ENCODE measurements at regions not wholly inside any gene's neighbourhood (a gene's known extent, or its start where the extent isn't known, plus 50 kb on each side); places are given as distances from the start of the nearest gene placed in this dataset.
A peak's percentile ranks its signal among the peaks of the same experiment; 100 is the strongest.

DNA sequence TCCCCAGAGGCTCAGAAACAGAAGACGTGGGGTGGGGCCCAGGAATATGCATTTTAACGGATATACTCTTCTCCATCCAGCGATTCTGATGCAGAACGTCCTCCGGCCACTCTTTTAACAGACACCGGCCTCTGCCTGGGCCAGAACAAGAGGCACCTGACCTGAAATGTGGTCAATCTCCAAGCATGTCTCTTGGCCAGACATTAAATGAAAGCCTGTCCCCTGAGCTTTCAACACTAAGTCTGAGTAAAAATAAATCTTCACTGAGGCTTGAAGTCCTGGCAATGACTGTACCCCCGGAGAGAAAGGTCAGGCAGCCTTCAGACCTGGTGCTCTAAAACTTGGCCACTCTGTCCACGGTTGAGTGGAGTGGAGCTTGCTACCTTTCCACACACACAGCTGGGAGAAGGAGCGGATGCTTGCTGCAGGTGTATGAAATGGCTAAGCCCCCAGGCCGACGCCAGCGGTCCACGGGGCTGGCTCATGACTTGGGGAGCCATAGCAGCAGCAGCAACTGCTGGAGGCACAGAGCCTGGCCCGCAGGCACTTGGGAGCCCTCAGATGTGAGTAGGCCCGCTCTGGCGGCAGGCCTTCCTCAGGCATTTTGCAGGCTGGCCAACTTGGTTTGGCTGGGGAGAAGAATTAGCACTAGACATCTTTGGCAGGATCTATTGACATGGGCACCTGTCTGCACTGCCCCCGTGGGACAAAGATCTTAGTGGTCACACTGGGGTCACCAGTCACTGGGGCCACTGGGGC is 79.7 kb downstream of the TMEM17 start:
- no peak for DNase-seq (ENCODE audit: low read depth)
- TF ChIP-seq, protein P1, sequence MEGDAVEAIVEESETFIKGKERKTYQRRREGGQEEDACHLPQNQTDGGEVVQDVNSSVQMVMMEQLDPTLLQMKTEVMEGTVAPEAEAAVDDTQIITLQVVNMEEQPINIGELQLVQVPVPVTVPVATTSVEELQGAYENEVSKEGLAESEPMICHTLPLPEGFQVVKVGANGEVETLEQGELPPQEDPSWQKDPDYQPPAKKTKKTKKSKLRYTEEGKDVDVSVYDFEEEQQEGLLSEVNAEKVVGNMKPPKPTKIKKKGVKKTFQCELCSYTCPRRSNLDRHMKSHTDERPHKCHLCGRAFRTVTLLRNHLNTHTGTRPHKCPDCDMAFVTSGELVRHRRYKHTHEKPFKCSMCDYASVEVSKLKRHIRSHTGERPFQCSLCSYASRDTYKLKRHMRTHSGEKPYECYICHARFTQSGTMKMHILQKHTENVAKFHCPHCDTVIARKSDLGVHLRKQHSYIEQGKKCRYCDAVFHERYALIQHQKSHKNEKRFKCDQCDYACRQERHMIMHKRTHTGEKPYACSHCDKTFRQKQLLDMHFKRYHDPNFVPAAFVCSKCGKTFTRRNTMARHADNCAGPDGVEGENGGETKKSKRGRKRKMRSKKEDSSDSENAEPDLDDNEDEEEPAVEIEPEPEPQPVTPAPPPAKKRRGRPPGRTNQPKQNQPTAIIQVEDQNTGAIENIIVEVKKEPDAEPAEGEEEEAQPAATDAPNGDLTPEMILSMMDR (IDR thresholded peaks at IDR 0.05; ENCODE audit: insufficient read depth, low read depth, low read length), result no peak
- no peak overlapping the region for H3K4me3 ChIP-seq (ENCODE audit: low read depth, low read length)

DNA sequence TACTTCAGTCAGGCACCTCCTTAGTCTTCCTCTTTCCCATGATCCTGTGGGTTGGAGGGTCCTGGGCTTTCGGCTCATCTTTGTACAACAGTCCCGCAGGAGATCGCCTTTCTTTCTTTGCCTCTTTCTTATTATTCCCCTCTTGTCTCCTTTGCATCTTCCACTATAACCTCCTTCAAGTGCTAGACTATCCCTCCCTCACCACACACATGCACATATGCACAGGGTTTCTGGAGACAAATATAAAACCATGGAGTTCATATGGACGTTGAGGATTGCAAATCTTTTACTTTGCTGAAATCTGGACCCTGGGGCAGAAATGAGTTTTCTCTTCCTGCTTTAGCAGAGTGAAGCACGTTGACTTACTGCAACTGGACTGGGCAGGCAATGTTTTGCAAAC is 80.3 kb downstream of the TMEM17 start:
- no peak for DNase-seq (ENCODE audit: low read depth)

DNA sequence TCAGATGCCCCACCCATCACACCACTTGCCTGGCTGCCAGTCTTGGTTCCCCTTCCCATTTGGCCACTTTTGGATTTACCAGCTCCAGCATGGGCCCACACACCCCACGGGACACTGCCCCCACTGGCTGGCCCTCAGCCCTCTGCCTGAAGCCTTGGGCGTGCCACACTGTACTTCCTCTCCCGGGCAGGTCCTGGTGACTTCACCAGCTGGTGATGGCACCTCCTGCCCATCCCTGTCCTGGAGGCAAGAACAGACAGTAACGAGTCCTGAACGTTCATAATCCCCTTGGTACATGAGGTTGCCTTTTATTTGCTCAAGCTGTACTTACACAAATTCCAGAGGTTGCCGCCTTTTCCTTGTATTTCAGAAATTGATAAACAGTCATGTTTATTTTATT is 81.1 kb downstream of the TMEM17 start:
- no peak overlapping the region for H3K4me3 ChIP-seq (ENCODE audit: low read depth, low read length)
- DNase-seq (ENCODE audit: low read depth), result no peak
- TF ChIP-seq, protein P1 (IDR thresholded peaks at IDR 0.05; ENCODE audit: insufficient read depth, low read depth, low read length), result no peak

More for the DNA sequence above, 80.3 kb downstream of the TMEM17 start:
- H3K4me3 ChIP-seq (ENCODE audit: low read depth, low read length), result no peak overlapping the region
- TF ChIP-seq, protein P1 (IDR thresholded peaks at IDR 0.05; ENCODE audit: insufficient read depth, low read depth, low read length), result no peak

DNA sequence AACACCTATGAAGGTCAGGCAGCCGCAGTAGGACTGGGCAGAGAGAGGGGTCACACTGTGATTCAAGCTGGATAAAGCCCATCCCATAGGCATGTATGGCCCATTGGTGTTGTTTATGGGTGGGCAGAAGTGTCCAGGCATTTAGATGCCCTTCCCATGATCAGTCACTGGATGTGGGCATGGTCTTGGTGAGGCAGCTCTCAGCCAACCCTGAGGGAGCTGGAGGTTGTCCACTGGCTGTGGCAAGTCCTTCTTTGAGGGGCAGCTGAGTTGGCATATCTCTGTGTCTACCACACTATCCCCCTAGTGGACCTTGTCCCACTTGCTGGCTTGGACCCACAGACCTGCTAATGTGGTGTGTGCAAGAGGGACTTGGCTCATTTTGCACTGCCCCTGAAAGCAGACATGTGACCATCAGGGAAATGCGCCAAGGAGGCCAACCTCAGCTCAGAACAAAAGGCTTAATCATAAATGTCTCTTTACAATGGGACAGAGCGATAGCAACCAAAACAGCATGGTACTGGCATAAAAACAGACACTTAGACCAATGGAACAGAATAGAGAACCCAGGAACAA is 82.0 kb downstream of the TMEM17 start:
- no peak overlapping the region for H3K4me3 ChIP-seq (ENCODE audit: low read depth, low read length)
- no peak for DNase-seq (ENCODE audit: low read depth)
- TF ChIP-seq, protein P1 (IDR thresholded peaks at IDR 0.05; ENCODE audit: insufficient read depth, low read depth, low read length), result no peak

DNA sequence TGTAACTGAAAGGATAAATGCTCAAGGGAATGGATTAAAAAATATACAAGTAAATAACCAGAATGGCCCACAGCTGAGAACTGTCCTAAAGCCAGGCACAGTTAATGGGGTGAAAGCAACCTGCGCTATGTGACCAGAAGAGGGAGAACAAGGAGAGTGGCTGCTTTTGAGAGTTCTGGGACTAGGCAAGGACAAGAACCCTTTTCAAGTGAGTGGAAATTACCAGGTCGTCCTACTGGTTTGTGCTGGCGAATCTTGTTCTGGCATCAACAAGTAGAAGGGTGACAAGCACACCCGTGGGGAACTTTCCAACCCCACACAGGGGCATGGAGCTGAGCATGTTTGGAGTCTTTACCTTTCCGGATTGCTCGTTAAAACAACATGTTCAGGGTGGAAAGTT is 82.8 kb downstream of the TMEM17 start:
- TF ChIP-seq, protein P1 (IDR thresholded peaks at IDR 0.05; ENCODE audit: insufficient read depth, low read depth, low read length), result peak; percentile 49
- H3K4me3 ChIP-seq (ENCODE audit: low read depth, low read length), result no peak overlapping the region
- DNase-seq (ENCODE audit: low read depth), result peak; percentile 21

DNA sequence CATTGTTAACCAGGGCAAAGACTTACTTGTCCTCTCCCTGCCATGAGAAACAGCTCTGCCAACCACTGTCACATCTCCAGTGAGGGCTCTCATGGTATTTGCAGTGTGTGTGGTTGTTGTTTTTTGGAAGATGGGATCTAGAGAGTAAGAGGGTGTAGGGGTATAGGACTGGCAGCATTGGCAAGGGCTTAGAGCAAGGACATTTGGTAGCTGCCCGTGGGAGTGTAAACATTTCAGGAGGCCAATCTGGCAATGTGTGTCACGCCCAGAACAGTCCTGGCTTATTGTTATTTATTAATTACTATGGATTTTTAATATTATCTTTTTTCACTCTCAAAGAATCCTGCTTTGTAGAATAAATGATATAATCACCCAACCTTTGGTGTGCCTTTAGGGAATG is 90.5 kb downstream of the TMEM17 start:
- TF ChIP-seq, protein P1 (IDR thresholded peaks at IDR 0.05; ENCODE audit: insufficient read depth, low read depth, low read length), result no peak
- no peak for DNase-seq (ENCODE audit: low read depth)
- H3K4me3 ChIP-seq (ENCODE audit: low read depth, low read length), result no peak overlapping the region

Measured in fibroblast of villous mesenchyme (primary cell).